ENCODE measurements at regions not wholly inside any gene's neighbourhood (a gene's known extent, or its start where the extent isn't known, plus 50 kb on each side); places are given as distances from the start of the nearest gene placed in this dataset.

- ChIA-PET CTCF (interaction anchor here (1.0 to 1.4 kb wide), 3 partner anchors 12 to 1684 kb away, joined by 3 to 4 read pairs (median 3); no protein-coding TSS in a partner anchor), POLR2A (no interaction called here)
- DNase-seq (ENCODE audit: low read depth, low spot score) = no peak
- Histone ChIP-seq H3K79me2 (ENCODE audit: control insufficient read depth, insufficient read depth, low read length) (no peaks in the 10 kb centered on the region), H3K4me1 (ENCODE audit: control insufficient read depth, extremely low read depth, insufficient read depth, low read length) (no peaks in the 10 kb centered on the region), H4K20me1 (replicated peaks; ENCODE audit: control insufficient read depth, extremely low read depth, insufficient read depth, low read length) (no peaks in the 10 kb centered on the region), H3K4me2 (ENCODE audit: insufficient read depth, low read length) (no peak overlapping the region), H3K36me3 (ENCODE audit: control insufficient read depth in 2 of 2, extremely low read depth in 1 of 2, insufficient read depth in 2 of 2, low read length in 2 of 2) (no peaks in the 10 kb centered on the region), H3K9me1 (replicated peaks; ENCODE audit: control insufficient read depth, extremely low read depth, insufficient read depth, low read length) (no peaks in the 10 kb centered on the region), H3K4me3 (replicated peaks in 1 of 3; ENCODE audit: insufficient read depth in 1 of 3, low read depth in 1 of 3, low read length in 3 of 3) (no peak overlapping the region), H3K27me3 (ENCODE audit: control insufficient read depth in 2 of 2, insufficient read depth in 2 of 2, low read length in 2 of 2) (no peaks in the 10 kb centered on the region), H2AFZ (ENCODE audit: low read depth, low read length) (no peak overlapping the region), H3K9ac (replicated peaks; ENCODE audit: extremely low read depth, insufficient read depth, low read length) (no peak overlapping the region), H3K27ac (ENCODE audit: insufficient read depth, low read depth, low read length) (no peak overlapping the region), H3K9me3 (replicated peaks; ENCODE audit: control insufficient read depth, insufficient read depth, low read length) (no peaks in the 10 kb centered on the region)
- dilution Hi-C loops (cut with MboI; ENCODE audit: extremely low pct_ligation_motif_present, low sequenced_read_pairs) (no loop called here), intact Hi-C loops (cut with micrococcal nuclease) (loop anchor here (5.0 kb wide), 1 partner anchor 530 kb away; no protein-coding TSS in a partner anchor)
- TF ChIP-seq POLR2AphosphoS5 (IDR thresholded peaks at IDR 0.05; ENCODE audit: insufficient read depth, low read depth, low read length) = no peak
- no peak for TF ChIP-seq GATA2 (IDR thresholded peaks at IDR 0.05; ENCODE audit: insufficient read depth, insufficient read length, low read depth, low read length)
- TF ChIP-seq EZH2 (IDR thresholded peaks at IDR 0.05; ENCODE audit: borderline replicate concordance, low read depth, low read length, severe bottlenecking) = no peak
- TF ChIP-seq FOS (IDR thresholded peaks at IDR 0.05; ENCODE audit: borderline replicate concordance, insufficient read depth, low read length) = no peak
- no peak for TF ChIP-seq MYC (IDR thresholded peaks at IDR 0.05; ENCODE audit: low read depth, low read length)
- no peak for TF ChIP-seq POLR2A (IDR thresholded peaks at IDR 0.05; ENCODE audit: low read depth, low read length)
- no peak for TF ChIP-seq MAX (IDR thresholded peaks at IDR 0.05; ENCODE audit: insufficient read depth, insufficient read length)
- no peak for FAIRE-seq
- no TSS peak for BruUV-seq (replicated peaks)
These were observed 197.8 kb downstream of the PDHA2 start for GRCh38 chr4:96037705-96038104.

- Histone ChIP-seq H3K27me3 (ENCODE audit: control insufficient read depth in 2 of 2, insufficient read depth in 2 of 2, low read length in 2 of 2) (no peaks in the 10 kb centered on the region), H4K20me1 (replicated peaks; ENCODE audit: control insufficient read depth, extremely low read depth, insufficient read depth, low read length) (no peaks in the 10 kb centered on the region), H2AFZ (ENCODE audit: low read depth, low read length) (no peak overlapping the region), H3K4me2 (ENCODE audit: insufficient read depth, low read length) (no peak overlapping the region), H3K9me1 (replicated peaks; ENCODE audit: control insufficient read depth, extremely low read depth, insufficient read depth, low read length) (no peaks in the 10 kb centered on the region), H3K4me3 (replicated peaks in 1 of 3; ENCODE audit: insufficient read depth in 1 of 3, low read depth in 1 of 3, low read length in 3 of 3) (no peak overlapping the region), H3K36me3 (ENCODE audit: control insufficient read depth in 2 of 2, extremely low read depth in 1 of 2, insufficient read depth in 2 of 2, low read length in 2 of 2) (no peaks in the 10 kb centered on the region), H3K79me2 (ENCODE audit: control insufficient read depth, insufficient read depth, low read length) (no peaks in the 10 kb centered on the region), H3K9me3 (replicated peaks; ENCODE audit: control insufficient read depth, insufficient read depth, low read length) (no peaks in the 10 kb centered on the region), H3K27ac (ENCODE audit: insufficient read depth, low read depth, low read length) (no peak overlapping the region), H3K9ac (replicated peaks; ENCODE audit: extremely low read depth, insufficient read depth, low read length) (no peak overlapping the region), H3K4me1 (ENCODE audit: control insufficient read depth, extremely low read depth, insufficient read depth, low read length) (no peaks in the 10 kb centered on the region)
- ChIA-PET POLR2A (no interaction called here), CTCF (interaction anchor here (0.6 to 0.9 kb wide), 2 partner anchors 11 to 883 kb away, joined by 3 read pairs; no protein-coding TSS in a partner anchor)
- dilution Hi-C loops (cut with MboI; ENCODE audit: extremely low pct_ligation_motif_present, low sequenced_read_pairs) (no loop called here), intact Hi-C loops (cut with micrococcal nuclease) (loop anchor here (5.0 kb wide), 1 partner anchor 532 kb away; no protein-coding TSS in a partner anchor)
- DNase-seq (ENCODE audit: low read depth, low spot score) (no peak), FAIRE-seq (no peak)
- BruUV-seq (replicated peaks) = no TSS peak
- TF ChIP-seq CTCF (IDR thresholded peaks at IDR 0.05; ENCODE audit: extremely low read depth in 1 of 2, insufficient read depth in 1 of 2, low read depth in 1 of 2, low read length in 2 of 2) (no peak), POLR2A (IDR thresholded peaks at IDR 0.05; ENCODE audit: low read depth, low read length) (no peak), POLR2AphosphoS5 (IDR thresholded peaks at IDR 0.05; ENCODE audit: insufficient read depth, low read depth, low read length) (no peak), MAX (IDR thresholded peaks at IDR 0.05; ENCODE audit: insufficient read depth, insufficient read length) (no peak), JUN (IDR thresholded peaks at IDR 0.05; ENCODE audit: borderline replicate concordance, insufficient read depth, insufficient read length, low read depth) (no peak), FOS (IDR thresholded peaks at IDR 0.05; ENCODE audit: borderline replicate concordance, insufficient read depth, low read length) (no peak), GATA2 (IDR thresholded peaks at IDR 0.05; ENCODE audit: insufficient read depth, insufficient read length, low read depth, low read length) (no peak), MYC (IDR thresholded peaks at IDR 0.05; ENCODE audit: low read depth, low read length) (no peak), EZH2 (IDR thresholded peaks at IDR 0.05; ENCODE audit: borderline replicate concordance, low read depth, low read length, severe bottlenecking) (no peak)
These were observed 199.3 kb downstream of the PDHA2 start for GRCh38 chr4:96039217-96039616.
